Right atrium auricular region (tissue), 2 donors: ENCODE measurements at regions not wholly inside any gene's neighbourhood (a gene's known extent, or its start where the extent isn't known, plus 50 kb on each side); places are given as distances from the start of the nearest gene placed in this dataset.

ENCODE experiments used
- DNase-seq: peaks from one replicate; pipeline ENCODE4 v3.0.0-alpha.2; 2019; ENCODE audit warnings: low spot score
- H3K27ac ChIP-seq, 2 donors: fragments of 200-600 bp; sonication (generic); 1 replicate in 1 of 2; 2 replicates in 1 of 2; pipeline ENCODE4 v1.5.1; 2016 to 2019
- H3K27me3 ChIP-seq, 2 donors: fragments of 200-600 bp; sonication (generic); one replicate each; pipeline versions ENCODE4 v1.5.1 to v1.6.0; 2017 to 2019
- H3K36me3 ChIP-seq: fragments of 200-600 bp; sonication (generic); one replicate; pipeline ENCODE4 v1.5.1; 2016
- H3K4me1 ChIP-seq, 2 donors: fragments of 200-600 bp; sonication (generic); one replicate each; pipeline versions ENCODE4 v1.5.1 to v1.6.0; 2017 to 2019
- H3K4me3 ChIP-seq, 2 donors: fragments of 200-600 bp; sonication (generic); 1 replicate in 1 of 2; 2 replicates in 1 of 2; pipeline ENCODE4 v1.5.1; 2017 to 2019; ENCODE audit warnings: mild to moderate bottlenecking in 1 of 2, moderate library complexity in 1 of 2
- H3K9me3 ChIP-seq, 2 donors: fragments of 200-600 bp; sonication (generic); one replicate each; pipeline ENCODE4 v1.5.1; 2019
- TF ChIP-seq, protein P1 (sequence below), 2 donors: fragments of 200-600 bp; sonication (generic); IDR thresholded peaks; one replicate each; pipeline ENCODE4 v1.5.1; 2019; ENCODE audit warnings: antibody characterized with exemption in 2 of 2

DNA sequence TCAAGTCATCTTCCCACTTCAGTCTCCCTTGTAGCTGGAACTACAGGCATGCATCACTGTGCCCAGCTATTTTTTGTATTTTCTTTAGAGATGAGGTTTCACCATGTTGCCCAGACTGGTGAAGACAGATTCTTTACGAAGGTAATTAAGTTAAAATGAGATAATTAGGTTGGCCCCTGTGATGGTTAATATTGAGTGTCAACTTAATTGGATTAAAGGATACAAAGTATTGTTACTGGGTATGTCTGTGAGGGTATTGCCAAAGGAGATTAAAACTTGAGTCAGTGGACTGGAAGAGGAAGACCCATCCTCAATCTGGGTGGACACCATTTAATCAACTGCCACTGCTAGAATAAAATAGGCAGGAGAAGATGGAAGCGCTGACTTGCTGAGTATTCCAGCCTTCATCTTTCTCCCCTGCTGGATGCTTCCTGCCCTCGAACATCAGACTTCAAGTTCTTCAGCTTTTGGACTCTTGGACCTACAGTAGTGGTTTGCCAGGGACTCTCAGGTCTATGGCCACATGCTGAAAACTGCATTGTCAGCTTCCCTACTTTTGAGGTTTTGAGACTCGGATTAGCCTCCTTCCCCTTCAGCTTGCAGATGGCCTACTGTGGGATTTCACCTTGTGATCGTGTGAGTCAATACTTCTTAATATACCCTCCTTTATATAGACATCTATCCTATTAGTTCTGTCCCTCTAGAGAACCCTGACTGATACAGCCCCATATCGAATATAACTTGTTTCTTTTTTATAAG is 269.1 kb downstream of the TMX3 start:
- Histone ChIP-seq H3K4me1 (no peaks in the 10 kb centered on the region), H3K4me3 (no peak overlapping the region), H3K27me3 (no peaks in the 10 kb centered on the region), H3K36me3 (no peaks in the 10 kb centered on the region), H3K27ac (no peak overlapping the region), H3K9me3 (no peaks in the 10 kb centered on the region)
- no peak for DNase-seq
- TF ChIP-seq, protein P1, sequence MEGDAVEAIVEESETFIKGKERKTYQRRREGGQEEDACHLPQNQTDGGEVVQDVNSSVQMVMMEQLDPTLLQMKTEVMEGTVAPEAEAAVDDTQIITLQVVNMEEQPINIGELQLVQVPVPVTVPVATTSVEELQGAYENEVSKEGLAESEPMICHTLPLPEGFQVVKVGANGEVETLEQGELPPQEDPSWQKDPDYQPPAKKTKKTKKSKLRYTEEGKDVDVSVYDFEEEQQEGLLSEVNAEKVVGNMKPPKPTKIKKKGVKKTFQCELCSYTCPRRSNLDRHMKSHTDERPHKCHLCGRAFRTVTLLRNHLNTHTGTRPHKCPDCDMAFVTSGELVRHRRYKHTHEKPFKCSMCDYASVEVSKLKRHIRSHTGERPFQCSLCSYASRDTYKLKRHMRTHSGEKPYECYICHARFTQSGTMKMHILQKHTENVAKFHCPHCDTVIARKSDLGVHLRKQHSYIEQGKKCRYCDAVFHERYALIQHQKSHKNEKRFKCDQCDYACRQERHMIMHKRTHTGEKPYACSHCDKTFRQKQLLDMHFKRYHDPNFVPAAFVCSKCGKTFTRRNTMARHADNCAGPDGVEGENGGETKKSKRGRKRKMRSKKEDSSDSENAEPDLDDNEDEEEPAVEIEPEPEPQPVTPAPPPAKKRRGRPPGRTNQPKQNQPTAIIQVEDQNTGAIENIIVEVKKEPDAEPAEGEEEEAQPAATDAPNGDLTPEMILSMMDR (IDR thresholded peaks at IDR 0.05) = no peak

DNA sequence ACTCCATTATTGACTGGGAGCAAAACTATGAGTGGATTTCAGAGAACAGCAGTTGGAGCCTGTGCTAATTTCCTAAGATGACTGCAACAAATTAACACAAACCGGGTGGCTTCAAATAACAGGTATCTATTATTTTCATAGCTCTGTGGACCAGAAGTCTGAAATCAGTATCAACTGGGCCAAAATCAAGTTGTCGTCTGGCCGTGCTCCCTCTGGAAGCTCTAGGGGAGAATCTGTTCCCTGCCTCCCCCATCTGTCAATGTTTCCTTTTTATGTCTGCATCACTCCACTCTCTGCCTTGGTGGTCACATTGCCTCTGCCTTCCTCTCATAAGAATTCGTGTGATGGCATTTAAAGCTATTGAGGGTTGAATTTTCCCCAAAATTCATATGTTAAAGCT is 269.8 kb downstream of the TMX3 start:
- Histone ChIP-seq H3K27ac (no peak overlapping the region), H3K27me3 (no peaks in the 10 kb centered on the region), H3K4me1 (no peaks in the 10 kb centered on the region), H3K9me3 (no peaks in the 10 kb centered on the region), H3K4me3 (no peak overlapping the region), H3K36me3 (no peaks in the 10 kb centered on the region)
- DNase-seq = no peak
- TF ChIP-seq, protein P1 (IDR thresholded peaks at IDR 0.05) = no peak

DNA sequence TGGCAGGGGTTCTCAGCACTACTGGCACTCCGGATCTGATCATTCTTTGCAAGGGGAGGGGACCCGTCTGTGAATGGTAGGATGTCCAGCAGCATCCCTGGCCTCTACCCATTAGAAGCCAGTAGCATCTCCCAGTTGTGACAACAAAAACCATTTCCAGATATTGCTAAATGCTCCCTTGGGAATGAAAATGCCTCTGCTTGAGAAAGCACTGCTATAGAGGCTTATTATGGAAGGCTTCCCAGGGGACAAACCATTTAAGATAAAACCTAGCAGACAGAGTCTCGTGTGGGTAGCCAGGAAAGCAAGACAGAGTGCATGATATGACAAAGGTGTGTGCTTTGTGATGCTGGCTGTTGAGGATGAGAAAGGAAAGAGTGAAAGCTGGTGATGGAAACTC is 273.7 kb downstream of the TMX3 start:
- no peaks in the 10 kb centered on the region for H3K4me1 ChIP-seq
- no peaks in the 10 kb centered on the region for H3K27me3 ChIP-seq
- H3K27ac ChIP-seq = no peak overlapping the region
- no peak for DNase-seq
- TF ChIP-seq, protein P1 (IDR thresholded peaks at IDR 0.05) = no peak
- H3K9me3 ChIP-seq = no peaks in the 10 kb centered on the region
- no peak overlapping the region for H3K4me3 ChIP-seq
- no peaks in the 10 kb centered on the region for H3K36me3 ChIP-seq

DNA sequence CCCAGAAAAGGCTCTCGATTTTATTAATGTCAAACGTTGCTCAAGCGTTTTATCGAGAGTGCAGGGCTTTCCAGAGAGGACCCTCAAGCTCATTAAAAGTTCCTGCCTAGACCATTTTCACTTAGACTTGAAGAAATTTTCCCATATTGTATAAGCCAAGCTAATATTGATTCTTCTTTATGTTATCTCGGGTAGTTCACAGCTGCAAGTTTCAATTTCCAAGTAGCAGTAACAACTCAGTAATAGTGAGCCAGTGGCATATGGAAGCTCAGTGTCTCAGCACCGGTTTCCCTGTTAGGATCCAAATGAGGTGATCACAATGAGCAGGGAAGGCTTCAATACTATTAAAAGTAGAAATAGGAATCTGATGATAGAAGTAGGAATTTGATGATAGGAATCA is 274.5 kb downstream of the TMX3 start:
- H3K4me3 ChIP-seq = no peak overlapping the region
- H3K27ac ChIP-seq = no peak overlapping the region
- TF ChIP-seq, protein P1 (IDR thresholded peaks at IDR 0.05) = no peak
- H3K9me3 ChIP-seq = no peaks in the 10 kb centered on the region
- H3K36me3 ChIP-seq = no peaks in the 10 kb centered on the region
- DNase-seq = no peak
- H3K27me3 ChIP-seq = no peaks in the 10 kb centered on the region
- H3K4me1 ChIP-seq = no peaks in the 10 kb centered on the region

DNA sequence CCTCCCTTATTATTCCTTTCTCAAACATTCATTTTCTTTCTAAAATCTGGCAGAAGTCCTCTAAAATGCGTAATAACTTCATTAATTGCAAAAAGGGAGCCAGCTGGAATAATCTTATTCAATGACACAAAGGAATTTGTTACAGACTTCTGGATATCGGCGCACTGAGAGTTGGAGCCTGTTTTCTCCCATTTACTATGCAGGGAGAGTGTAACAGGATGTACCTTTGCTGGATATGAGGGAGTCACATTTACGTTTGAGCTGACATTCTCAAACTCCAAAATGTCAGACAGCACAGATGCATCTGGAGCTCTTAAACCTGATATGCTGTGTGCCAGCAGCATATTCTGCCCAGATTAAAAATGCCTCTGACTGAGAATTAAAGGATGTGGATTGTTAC is 275.3 kb downstream of the TMX3 start:
- Histone ChIP-seq H3K27ac (peak overlapping the region in 1 of 2 donors; percentile 64), H3K36me3 (no peaks in the 10 kb centered on the region), H3K4me1 (no peaks in the 10 kb centered on the region), H3K27me3 (no peaks in the 10 kb centered on the region), H3K9me3 (no peaks in the 10 kb centered on the region), H3K4me3 (no peak overlapping the region)
- no peak for DNase-seq
- TF ChIP-seq, protein P1 (IDR thresholded peaks at IDR 0.05) = no peak

DNA sequence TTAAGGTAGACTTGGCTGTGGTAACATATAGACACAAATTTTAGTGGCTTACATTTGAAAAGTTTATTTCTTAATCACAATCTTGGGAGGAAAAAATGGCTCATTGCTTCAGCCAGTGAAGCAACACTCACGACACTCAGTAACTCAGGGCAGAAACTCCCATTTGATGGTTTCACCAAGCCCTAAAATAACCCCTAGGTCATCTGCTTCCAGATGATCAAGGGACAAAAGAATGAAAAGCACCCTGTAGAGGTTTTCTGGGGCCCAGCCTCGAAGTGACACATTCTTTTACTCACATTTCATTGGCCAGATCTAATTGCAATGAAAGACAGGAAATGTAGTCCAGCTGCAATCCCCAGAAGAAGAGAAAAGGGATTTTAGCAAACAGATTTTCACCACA is 275.9 kb downstream of the TMX3 start:
- Histone ChIP-seq H3K27ac (peak overlapping the region; percentile 5 to 64), H3K27me3 (no peaks in the 10 kb centered on the region), H3K4me3 (no peak overlapping the region), H3K36me3 (no peaks in the 10 kb centered on the region), H3K4me1 (no peaks in the 10 kb centered on the region), H3K9me3 (no peaks in the 10 kb centered on the region)
- DNase-seq = peak; percentile 61
- TF ChIP-seq, protein P1 (IDR thresholded peaks at IDR 0.05) = no peak
